Sigmoid colon (tissue), 6 donors: ENCODE measurements at regions not wholly inside any gene's neighbourhood (a gene's known extent, or its start where the extent isn't known, plus 50 kb on each side); places are given as distances from the start of the nearest gene placed in this dataset.

Experiments used
- DNase-seq: peaks from one replicate; pipeline ENCODE4 v3.0.0-alpha.2; 2019
- H3K27ac ChIP-seq, 4 donors: fragments of 200-600 bp; sonication (generic); one replicate each; pipeline ENCODE4 v1.5.1; 2016 to 2019; ENCODE audit warnings: mild to moderate bottlenecking in 1 of 4
- H3K27me3 ChIP-seq, 3 donors: fragments of 200-600 bp; sonication (generic); one replicate each; pipeline ENCODE4 v1.5.1; 2019; ENCODE audit warnings: mild to moderate bottlenecking in 1 of 3
- H3K36me3 ChIP-seq, 4 donors: fragments of 200-600 bp; sonication (generic); one replicate each; pipeline ENCODE4 v1.5.1; 2016 to 2019
- H3K4me1 ChIP-seq, 4 donors: fragments of 200-600 bp; sonication (generic); one replicate each; pipeline ENCODE4 v1.5.1; 2017 to 2019
- H3K4me3 ChIP-seq, 4 donors: fragments of 200-600 bp; sonication (generic); one replicate each; pipeline ENCODE4 v1.5.1; 2017 to 2019; ENCODE audit warnings: mild to moderate bottlenecking in 2 of 4, moderate library complexity in 1 of 4
- H3K9me3 ChIP-seq, 4 donors: fragments of 200-600 bp in 3 of 4; sonication (generic) in 3 of 4; one replicate each; pipeline versions ENCODE4 v1.5.1 to v1.6.1; 2013 to 2019
- EP300 ChIP-seq, 4 donors: sonication (generic); formaldehyde crosslinking; IDR thresholded peaks; one replicate each; pipeline ENCODE4 v1.6.1; 2017; ENCODE audit warnings: antibody characterized with exemption in 4 of 4
- POLR2A ChIP-seq, 2 donors: fragments of 450-650 bp; IDR thresholded peaks; one replicate each; pipeline ENCODE4 v1.6.1; 2016; ENCODE audit warnings: antibody characterized with exemption in 2 of 2, mild to moderate bottlenecking in 2 of 2, moderate library complexity in 2 of 2
- POLR2AphosphoS5 ChIP-seq, 4 donors: sonication (generic); formaldehyde crosslinking; IDR thresholded peaks; one replicate each; pipeline ENCODE4 v1.6.1; 2017; ENCODE audit warnings: antibody characterized with exemption in 4 of 4
- WGBS, 2 donors: extraction: QIAGEN DNeasy Blood & Tissue Kit; methylation state at CpG; one replicate each; pipeline ENCODE4 v1.1.7; 2013; 5-methylcytosine and 5-hydroxymethylcytosine counted together
- intact Hi-C: fragments of 100-400 bp; cut with DNase I; formaldehyde crosslinking; loops from one replicate; pipeline ENCODE4 v1.15.1; 2023
- TF ChIP-seq, protein P1 (sequence below), 4 experiments: fragments of 450-650 bp in 3 of 4; fragments of 200-600 bp in 1 of 4; IDR thresholded peaks; one replicate each; pipeline ENCODE4 v1.5.1; 2016 to 2019; ENCODE audit warnings: antibody characterized with exemption in 4 of 4, mild to moderate bottlenecking in 3 of 4, moderate library complexity in 2 of 4
- donor health status: healthy with polysubstance abuse.
- donor health status: healthy.

- no peak for DNase-seq
Observed at GRCh38 chr11:38687008-38687407, 2089.0 kb upstream of the RAG2 start.

GRCh38 chr11:38683484-38683883 is 2085.4 kb upstream of the RAG2 start:
- WGBS, 2 donors = 94 to 96% methylated on average over 2 of the region's 2 CpGs
- Histone ChIP-seq H3K27ac (no peak overlapping the region), H3K4me1 (no peaks in the 10 kb centered on the region), H3K27me3 (no peaks in the 10 kb centered on the region), H3K36me3 (no peaks in the 10 kb centered on the region), H3K4me3 (no peak overlapping the region), H3K9me3 (no peaks in the 10 kb centered on the region)
- no peak for DNase-seq
- TF ChIP-seq, protein P1, sequence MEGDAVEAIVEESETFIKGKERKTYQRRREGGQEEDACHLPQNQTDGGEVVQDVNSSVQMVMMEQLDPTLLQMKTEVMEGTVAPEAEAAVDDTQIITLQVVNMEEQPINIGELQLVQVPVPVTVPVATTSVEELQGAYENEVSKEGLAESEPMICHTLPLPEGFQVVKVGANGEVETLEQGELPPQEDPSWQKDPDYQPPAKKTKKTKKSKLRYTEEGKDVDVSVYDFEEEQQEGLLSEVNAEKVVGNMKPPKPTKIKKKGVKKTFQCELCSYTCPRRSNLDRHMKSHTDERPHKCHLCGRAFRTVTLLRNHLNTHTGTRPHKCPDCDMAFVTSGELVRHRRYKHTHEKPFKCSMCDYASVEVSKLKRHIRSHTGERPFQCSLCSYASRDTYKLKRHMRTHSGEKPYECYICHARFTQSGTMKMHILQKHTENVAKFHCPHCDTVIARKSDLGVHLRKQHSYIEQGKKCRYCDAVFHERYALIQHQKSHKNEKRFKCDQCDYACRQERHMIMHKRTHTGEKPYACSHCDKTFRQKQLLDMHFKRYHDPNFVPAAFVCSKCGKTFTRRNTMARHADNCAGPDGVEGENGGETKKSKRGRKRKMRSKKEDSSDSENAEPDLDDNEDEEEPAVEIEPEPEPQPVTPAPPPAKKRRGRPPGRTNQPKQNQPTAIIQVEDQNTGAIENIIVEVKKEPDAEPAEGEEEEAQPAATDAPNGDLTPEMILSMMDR (IDR thresholded peaks at IDR 0.05) = no peak
- intact Hi-C loops = no loop called here

More at GRCh38 chr11:38687008-38687407, 2089.0 kb upstream of the RAG2 start:
- intact Hi-C loops = no loop called here
- WGBS, 2 donors = 61 to 78% methylated on average over 3 of the region's 3 CpGs
- no peak overlapping the region for H3K27ac ChIP-seq
- no peak overlapping the region for H3K4me3 ChIP-seq
- no peaks in the 10 kb centered on the region for H3K27me3 ChIP-seq
- H3K4me1 ChIP-seq = no peaks in the 10 kb centered on the region
- TF ChIP-seq EP300 (IDR thresholded peaks at IDR 0.05) (no peak), POLR2A (IDR thresholded peaks at IDR 0.05) (no peak), POLR2AphosphoS5 (IDR thresholded peaks at IDR 0.05) (no peak)
- TF ChIP-seq, protein P1 (IDR thresholded peaks at IDR 0.05) = no peak
- no peaks in the 10 kb centered on the region for H3K9me3 ChIP-seq
- H3K36me3 ChIP-seq = no peaks in the 10 kb centered on the region

GRCh38 chr11:38680746-38681145 is 2082.7 kb upstream of the RAG2 start:
- Histone ChIP-seq H3K27ac (no peak overlapping the region), H3K9me3 (no peaks in the 10 kb centered on the region), H3K36me3 (no peaks in the 10 kb centered on the region), H3K27me3 (no peaks in the 10 kb centered on the region), H3K4me3 (no peak overlapping the region), H3K4me1 (no peaks in the 10 kb centered on the region)
- 77 to 85% methylated on average over 2 of the region's 2 CpGs for WGBS, 2 donors
- no peak for DNase-seq
- intact Hi-C loops = no loop called here
- no peak for TF ChIP-seq POLR2A (IDR thresholded peaks at IDR 0.05)
- no peak for TF ChIP-seq POLR2AphosphoS5 (IDR thresholded peaks at IDR 0.05)
- no peak for TF ChIP-seq EP300 (IDR thresholded peaks at IDR 0.05)
- TF ChIP-seq, protein P1 (IDR thresholded peaks at IDR 0.05) = no peak

DNA sequence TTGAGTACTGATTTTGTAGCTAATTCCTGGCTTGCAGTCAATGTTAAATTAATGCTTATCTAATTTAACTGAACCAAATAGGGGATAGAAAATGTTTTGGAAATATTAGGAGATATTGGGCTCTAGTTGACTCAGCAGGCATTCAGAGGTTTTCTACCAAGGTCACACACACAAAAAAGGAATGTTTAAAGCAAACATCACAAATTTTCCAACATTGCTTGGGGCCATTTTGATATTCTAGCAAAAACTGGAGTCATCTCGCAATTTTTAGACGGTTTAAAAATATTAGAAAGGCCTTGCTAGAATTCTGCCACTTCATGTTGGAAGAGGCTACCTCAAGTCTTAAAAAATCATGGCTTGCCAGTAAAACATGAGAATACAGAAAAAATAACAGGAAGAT is 2082.1 kb upstream of the RAG2 start:
- no peak overlapping the region for H3K4me3 ChIP-seq
- no peak for TF ChIP-seq POLR2A (IDR thresholded peaks at IDR 0.05)
- TF ChIP-seq EP300 (IDR thresholded peaks at IDR 0.05) = no peak
- TF ChIP-seq, protein P1 (IDR thresholded peaks at IDR 0.05) = no peak
- no peak for TF ChIP-seq POLR2AphosphoS5 (IDR thresholded peaks at IDR 0.05)
- H3K27me3 ChIP-seq = no peaks in the 10 kb centered on the region
- 95% methylated on average over 2 of the region's 2 CpGs for WGBS, 2 donors
- DNase-seq = no peak
- no peak overlapping the region for H3K27ac ChIP-seq
- no peaks in the 10 kb centered on the region for H3K4me1 ChIP-seq
- intact Hi-C loops = no loop called here
- no peaks in the 10 kb centered on the region for H3K9me3 ChIP-seq
- no peaks in the 10 kb centered on the region for H3K36me3 ChIP-seq

- TF ChIP-seq POLR2A (IDR thresholded peaks at IDR 0.05) (no peak), POLR2AphosphoS5 (IDR thresholded peaks at IDR 0.05) (no peak), EP300 (IDR thresholded peaks at IDR 0.05) (no peak)
- TF ChIP-seq, protein P1 (IDR thresholded peaks at IDR 0.05) = no peak
- H3K27me3 ChIP-seq = no peaks in the 10 kb centered on the region
- H3K9me3 ChIP-seq = no peaks in the 10 kb centered on the region
- no peaks in the 10 kb centered on the region for H3K4me1 ChIP-seq
- no peaks in the 10 kb centered on the region for H3K36me3 ChIP-seq
- H3K27ac ChIP-seq = no peak overlapping the region
- intact Hi-C loops = no loop called here
- DNase-seq = no peak
- no peak overlapping the region for H3K4me3 ChIP-seq
Observed at GRCh38 chr11:38672445-38672844, 2074.4 kb upstream of the RAG2 start.
